Stimulated activated CD4-positive, alpha-beta T cell treated with anti-CD3 and anti-CD28 coated beads, Interleukin-1b, Interleukin-23, amount 100 ng/mL, for 24 hours (primary cell): ENCODE measurements at regions not wholly inside any gene's neighbourhood (a gene's known extent, or its start where the extent isn't known, plus 50 kb on each side); places are given as distances from the start of the nearest gene placed in this dataset.

Experiments
- DNase-seq, 4 experiments: peaks; one replicate each; pipeline ENCODE4 v3.0.0-alpha.2; 2020; ENCODE audit warnings: low read depth in 4 of 4, low spot score in 1 of 4

DNA sequence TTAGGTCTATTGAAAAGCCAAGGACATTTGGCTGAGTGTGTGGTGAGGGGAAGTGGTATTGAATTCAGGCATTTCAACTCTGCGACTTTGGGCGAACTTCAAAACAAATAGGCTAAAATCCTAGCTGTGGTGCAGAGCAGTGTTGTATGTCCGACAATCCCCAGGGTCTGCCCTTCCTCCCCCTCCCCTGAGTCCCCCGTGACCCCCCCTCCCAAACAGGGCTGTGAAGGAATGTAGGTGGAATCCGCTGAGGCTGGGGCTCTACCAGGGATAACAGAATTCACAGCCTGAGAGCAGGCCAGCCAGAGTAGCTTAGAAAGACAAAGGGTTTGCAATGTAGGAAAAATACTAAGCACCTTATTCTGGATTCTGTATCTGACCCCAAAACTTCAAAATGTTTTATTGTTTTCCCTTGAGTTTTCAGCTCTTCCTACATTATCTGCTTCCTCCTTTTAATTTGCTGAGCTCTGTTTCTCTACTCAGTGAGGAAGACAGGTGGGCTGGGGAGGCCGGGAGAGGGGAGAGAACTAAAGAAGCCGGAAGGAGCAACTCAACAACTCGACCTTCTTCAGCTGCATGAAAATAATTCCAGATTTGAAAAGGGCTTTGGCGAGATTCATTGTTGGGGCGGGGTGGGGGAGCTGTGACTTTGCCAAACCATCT, 315.2 kb downstream of the BLID start:
- DNase-seq, result no peak

DNA sequence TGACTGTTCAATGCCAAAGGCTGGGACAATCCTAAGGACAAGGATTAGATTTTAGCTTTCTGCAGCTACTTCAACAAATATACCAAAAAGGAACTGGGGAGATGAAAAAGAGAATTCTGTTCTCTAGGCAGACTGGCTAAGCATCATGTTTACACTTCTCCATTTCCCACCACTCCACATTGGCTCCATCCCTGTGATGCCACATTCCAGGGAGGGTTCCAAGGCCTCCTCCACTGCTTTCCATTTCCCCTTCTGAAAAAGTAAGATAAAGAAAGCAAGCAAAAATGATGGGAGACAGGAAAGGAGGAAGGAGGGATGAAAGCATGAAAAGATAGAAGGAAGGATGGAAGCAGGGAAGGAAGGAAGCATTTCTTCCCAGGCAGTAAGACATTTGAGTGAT, 315.8 kb downstream of the BLID start:
- no peak for DNase-seq

DNA sequence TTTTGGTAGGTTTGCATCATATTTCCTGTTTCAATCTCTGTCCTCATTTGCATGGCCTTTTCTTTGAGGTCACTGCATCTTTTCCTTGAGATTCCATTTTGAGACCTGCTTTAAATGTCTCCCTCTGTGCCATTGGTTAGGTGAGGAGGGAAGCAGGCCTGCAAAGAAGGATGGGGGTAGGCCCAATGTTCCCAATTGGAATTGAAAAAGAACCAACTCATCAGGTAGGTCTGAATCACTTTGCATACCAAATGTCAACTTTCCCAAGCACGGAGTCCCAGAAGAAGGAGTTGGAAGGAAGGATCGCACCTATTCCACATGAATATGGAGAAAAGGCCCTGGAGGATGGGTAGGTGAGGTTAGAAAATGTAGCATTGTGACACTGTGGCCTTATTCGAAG, 318.5 kb downstream of the BLID start:
- DNase-seq, result no peak

DNA sequence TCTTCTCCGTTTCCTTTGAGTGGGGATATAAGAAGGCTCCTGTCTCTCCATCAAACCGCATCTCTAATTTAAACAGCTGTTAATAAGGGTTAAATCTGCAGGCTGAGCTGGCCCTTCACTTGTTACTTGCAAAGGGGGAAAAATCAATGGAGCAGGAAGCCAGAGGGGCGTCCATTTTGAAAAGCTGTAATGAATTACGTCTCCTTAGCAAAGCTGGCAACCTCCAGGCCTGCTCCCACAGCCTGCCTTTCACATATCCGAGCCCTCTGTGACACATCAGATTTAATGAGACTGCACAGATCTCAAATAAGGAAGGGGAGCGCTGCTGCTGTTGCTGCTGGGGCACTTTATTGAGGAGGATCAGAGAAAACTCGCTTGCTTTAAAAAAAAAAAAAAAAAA, 320.8 kb downstream of the BLID start:
- DNase-seq, result no peak

DNA sequence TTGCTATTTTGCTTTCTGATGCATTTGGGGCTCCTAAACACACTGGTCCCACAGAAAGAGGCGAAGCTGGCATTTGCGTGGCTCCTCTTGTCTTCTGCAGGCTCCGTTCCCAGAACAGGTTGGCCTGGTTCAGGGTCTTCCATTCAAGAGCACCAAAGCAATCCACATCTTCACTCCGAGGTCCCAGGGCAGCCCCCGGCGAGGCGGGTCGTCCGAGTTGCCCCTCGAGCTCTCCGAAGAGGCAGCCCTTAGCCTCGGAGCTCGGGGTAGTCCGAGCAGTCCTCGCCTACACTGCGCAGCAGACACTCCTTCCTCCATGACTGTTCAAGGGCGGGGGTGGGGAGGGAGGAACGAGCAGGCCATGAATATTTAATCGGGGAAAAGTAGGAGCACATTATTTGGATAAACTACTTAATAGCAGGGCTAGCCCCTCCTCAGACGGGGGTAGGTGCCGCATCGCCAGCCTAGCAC, 321.3 kb downstream of the BLID start:
- DNase-seq, result no peak

DNA sequence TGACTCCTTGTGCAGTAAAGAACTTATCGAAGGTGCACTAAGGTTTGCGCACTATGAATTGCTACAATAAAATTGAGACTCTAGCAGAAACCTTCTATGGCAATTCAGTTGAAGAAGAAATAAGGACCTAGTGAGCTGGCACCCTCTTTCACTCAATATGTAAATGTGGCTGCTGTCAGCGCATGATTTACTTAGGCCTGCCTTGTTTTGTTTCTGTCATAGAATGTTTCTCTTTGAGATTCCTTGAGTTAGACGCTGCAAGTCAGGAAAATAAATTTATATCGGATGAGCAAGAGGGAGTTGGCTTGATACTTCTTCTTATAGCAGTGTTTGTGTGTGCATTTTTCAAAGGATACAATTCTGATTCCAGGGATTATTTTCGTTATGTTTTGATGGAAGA, 322.1 kb downstream of the BLID start:
- DNase-seq, result no peak

DNA sequence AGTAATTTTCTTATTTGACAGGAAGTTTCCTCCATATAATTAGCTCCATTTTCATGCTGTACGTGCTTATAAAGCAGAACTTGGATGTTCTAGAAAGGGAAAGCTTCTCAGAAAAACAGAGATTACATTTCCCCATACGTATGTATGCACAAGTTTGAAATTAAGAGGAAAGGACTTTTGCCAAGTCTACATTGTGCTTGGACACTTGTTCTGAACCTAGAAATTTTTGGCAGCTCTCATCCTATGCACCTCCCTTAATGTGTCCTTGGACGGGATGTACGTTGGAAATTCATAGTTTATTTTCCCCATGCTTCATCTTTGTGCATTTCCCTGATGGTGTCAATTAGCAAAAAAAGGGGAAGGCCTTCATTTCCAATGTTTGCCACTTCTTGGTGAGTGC, 322.7 kb downstream of the BLID start:
- no peak for DNase-seq

DNA sequence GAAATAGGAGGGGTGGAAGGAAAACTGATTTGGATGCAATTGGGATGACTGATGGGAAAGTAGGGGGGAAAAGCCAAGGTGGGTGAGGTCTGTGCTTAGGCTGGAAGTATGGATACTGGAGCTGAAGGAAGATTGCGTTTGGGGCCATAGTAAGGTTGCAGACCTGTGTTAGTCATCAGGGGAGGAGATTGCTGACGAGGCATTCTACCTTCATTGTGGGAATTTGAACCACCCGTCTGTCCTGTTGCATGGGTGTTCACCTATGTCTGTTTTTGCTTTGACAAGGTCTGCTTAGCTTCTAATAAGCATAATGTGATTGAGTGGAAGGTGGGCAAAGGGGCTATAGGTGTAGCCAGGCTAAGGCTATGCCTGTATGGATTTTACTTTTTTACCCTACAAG, 323.8 kb downstream of the BLID start:
- DNase-seq, result no peak

DNA sequence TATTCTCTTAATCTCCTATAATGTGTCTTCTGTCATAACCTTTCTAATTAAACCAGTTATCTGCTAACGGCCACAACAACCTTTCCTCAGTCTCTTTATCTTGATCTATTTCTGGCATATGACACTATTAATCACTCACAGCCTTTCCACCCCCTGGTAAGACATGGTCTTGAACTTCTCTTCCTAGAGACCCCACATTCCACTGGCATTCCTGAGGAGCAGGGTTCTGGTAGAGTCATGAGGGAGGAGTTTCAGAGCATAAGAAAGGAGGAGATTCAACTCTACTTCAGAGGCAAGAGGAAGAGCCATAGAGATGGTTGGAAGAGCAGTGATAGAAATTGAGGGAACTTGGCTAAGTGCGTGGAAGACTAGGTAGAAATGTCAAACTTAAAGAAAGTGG, 325.6 kb downstream of the BLID start:
- no peak for DNase-seq

DNA sequence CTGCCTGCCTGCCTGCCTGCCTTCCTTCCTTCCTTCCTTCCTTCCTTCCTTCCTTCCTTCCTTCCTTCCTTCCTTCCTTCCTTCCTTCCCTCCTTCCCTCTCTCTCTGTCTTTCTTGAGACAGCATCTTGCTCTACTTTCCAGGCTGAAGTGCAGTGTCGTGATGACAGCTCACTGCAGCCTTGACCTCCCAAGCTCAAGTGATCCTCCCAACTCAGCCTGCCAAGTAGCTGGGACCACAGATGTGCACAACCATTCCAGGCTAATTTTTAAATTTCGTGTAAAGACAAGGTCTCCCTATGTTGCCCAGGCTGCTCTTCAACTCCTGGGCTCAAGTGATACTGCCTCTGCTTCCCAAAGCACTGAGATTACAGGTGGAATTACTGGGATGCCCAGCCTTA, 328.2 kb upstream of the SORL1-AS1 start:
- DNase-seq, result no peak

DNA sequence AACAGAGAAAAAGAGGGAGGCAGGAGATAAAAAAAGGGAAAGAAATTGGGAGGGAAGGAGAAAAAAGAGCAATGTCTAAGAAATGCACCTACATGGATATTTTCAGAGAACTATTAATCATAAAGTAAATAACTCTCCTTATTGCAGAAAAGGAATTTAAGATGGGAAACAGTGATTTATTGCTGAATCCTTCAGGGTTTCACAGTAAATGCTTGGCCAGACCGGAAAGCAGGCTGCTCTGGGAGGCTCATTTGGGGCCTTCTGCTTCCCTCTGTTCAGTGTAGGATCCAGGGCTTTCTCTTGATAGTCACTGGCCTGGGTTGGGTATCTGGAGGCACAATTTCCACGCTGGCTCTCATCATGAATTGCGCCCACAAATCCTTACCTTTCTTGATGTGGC, 324.3 kb upstream of the SORL1-AS1 start:
- DNase-seq, result no peak

DNA sequence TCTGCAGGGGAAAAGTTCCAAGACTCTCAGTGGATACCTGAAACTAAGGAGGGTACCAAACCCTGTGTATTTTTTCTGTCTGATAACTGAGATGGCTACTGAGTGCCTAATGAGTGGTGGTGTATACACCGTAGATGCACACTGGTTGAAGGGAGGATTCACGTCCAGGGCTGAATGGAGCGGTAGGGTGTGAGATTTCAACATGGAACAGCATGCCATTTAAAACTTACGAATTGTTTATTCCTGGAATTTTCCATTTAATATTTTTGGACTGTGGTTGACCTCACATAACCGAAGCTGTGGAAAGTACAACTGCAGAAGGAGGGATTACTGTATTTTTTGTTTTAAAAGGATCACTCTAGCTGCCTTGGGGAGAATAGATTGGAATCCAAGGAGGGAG, 322.5 kb upstream of the SORL1-AS1 start:
- DNase-seq, result no peak

DNA sequence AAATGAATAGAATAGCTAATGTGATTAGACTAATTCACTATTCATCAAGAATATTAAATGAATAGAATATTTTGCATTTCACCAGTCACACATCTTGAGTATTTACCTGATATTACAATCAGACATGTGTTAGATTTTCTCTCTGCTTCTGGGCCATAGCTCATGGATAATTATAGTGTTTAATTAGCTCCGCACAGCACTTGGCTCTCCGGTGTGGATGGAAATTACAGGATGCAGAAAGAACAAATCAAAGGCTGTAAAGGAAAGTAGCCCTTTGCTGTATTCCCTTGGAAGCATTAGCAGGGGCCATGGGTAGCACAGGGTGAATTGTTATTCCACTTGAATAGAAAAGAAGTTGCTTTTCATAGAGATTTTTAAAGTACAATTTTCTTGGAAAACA, 320.3 kb upstream of the SORL1-AS1 start:
- DNase-seq, result no peak

DNA sequence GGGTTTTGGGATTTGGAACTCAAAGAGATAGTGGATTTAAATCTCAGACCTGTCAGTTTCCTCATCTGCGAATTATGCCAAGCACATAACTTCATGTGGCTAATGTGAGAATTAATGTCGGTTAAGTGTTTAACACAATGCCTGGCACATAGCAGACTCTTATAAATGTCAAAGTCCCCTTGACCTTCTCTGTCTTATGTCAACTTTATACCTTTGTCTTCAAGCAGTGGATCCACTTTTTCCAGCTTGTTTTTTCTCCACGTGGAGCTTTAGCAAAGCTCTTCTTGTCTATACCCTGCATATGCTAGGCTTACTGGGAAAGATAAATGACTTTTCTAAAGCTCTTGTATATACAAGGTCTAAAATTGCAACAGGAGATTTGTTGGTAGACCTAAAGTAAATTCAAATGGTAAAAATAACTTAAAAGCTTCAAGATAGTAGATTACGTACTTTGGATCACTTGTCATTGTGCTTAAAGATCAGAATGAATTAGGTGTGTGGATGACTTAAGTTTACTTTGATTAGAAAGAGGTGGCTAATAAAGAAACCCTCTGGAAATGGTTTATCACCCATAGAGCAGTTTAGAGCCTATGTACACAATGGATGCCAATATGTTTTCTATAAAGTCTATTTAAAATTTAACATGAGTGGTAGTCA, 318.3 kb upstream of the SORL1-AS1 start:
- no peak for DNase-seq

DNA sequence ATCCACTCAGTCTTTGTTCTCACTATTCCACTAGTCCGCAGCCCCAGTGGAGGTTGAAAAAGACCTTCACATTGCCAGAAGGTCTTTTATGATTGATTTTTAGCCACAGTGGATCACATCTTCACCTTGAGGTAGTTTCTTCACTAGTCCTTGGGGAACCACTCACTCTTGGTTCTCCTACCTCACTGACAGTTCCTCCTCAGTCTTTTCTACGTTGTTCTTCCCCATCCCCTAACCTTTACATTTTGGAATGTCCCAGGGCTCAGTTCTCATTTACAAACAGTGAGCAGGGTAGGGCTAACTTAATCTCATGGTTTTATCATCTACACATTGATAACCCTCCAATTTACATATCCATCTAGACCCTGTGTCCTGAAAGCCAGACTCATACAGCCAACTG, 316.4 kb upstream of the SORL1-AS1 start:
- DNase-seq, result no peak

DNA sequence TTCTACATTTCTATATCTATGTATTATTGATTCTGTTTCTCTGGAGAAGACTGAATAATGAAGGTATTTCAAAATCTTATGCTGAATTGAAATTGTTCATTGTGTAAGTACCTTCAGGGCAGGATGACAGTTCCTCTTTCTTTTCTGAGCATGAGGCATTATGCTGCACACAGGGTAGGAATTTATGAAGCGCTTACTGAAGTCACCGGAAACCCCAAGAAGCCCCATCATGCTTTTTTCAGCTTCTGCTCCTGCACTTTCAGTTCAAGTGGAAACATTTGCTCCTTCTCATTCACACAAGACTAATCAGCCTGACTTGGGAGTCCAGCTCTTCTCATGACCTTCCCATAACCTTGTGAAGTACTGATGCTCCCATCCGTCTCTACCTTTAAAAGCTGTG, 314.7 kb upstream of the SORL1-AS1 start:
- DNase-seq, result no peak

DNA sequence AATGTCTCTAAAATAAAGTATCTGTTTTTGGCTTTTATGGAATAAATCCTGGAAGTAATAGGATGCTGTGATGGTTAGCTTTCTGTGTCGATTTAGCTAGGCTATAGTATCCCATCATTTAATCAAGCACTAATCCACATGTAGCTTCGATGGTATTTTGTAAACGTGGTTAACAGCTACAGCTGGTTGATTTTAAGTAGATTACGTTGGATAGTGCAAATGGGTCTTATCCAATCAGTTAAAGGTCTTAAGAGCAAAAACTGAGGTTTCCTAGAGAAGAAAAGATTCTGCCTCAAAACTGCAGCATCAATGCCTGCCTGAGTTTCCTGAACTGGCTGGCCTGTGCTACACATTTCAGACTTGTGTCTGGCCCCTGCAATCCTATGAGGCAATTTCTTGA, 314.2 kb upstream of the SORL1-AS1 start:
- DNase-seq, result no peak

DNA sequence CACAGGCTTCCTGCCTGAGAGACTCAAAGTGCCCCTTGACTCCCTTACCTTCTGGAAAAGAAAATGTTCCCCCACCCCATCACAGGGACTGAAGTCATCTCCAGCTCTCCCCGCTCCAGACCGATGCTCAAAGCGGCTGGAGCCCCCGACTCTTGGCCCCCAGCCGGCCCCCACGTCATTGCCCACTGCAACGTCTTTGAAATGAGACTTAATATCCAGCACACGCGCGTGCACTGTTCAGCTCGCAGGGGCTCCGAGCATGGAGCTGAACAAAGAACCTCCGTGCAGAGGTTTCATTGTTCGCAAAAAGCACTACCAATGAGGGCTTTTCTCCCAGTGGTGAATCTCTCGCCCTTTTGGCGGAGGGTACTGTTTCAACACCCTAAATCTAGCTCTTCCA, 313.4 kb upstream of the SORL1-AS1 start:
- DNase-seq, result no peak

DNA sequence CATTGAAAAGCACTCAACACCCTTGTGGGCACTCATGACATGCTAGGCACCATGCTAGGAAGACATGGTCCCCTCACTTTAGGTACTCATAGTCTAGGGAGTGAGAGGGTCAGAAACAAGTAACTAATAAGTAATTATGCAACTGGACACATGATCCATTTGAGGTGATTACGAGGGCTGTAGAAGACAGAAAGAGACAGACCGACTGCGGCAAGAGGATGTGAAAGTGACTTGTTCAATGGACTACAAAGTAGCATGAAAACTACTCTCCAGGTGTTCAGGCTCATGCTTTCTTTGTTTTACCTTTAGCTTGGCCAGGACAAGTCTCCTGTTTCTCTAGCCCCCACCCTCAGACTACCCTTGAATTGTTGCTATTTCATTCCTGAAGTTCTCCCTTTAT, 310.8 kb upstream of the SORL1-AS1 start:
- no peak for DNase-seq

DNA sequence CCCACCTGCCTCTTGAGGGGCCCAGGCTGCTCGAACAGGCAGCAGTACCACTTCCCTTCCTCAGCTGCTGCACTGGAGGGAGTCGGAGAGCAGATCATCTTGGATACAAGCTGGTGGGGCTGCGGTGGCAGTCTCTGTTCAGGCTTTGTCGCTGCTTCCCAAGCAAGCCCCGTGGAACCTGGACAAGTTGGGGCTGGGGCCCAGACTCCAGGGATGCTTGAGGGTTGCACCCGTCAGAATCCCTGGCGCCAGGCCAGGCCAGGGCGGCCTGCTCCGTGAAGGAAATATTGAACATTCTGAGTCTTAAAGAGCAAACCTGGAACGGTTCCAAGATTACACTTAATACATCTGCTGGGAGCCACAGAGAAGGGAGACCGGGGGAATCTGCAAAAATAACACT, 310.1 kb upstream of the SORL1-AS1 start:
- no peak for DNase-seq

DNA sequence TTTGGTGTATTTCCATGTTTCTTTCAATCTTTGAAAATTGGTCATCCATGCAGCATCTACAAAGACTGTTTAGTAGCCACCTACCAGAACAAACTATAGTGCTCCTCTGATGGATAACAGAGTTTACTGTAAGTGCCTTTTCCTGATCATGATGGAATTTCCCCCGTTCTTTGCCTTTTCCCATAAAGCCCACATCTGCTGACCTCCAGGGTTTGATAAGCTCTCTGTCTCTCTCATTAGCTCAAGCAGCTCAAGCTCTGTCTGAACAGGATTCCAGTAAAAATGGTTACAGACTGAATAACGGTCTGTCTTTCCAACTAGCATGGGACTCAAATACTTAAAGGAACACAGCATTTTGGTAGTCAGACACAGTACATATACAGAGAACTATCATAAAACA, 308.4 kb upstream of the SORL1-AS1 start:
- no peak for DNase-seq

DNA sequence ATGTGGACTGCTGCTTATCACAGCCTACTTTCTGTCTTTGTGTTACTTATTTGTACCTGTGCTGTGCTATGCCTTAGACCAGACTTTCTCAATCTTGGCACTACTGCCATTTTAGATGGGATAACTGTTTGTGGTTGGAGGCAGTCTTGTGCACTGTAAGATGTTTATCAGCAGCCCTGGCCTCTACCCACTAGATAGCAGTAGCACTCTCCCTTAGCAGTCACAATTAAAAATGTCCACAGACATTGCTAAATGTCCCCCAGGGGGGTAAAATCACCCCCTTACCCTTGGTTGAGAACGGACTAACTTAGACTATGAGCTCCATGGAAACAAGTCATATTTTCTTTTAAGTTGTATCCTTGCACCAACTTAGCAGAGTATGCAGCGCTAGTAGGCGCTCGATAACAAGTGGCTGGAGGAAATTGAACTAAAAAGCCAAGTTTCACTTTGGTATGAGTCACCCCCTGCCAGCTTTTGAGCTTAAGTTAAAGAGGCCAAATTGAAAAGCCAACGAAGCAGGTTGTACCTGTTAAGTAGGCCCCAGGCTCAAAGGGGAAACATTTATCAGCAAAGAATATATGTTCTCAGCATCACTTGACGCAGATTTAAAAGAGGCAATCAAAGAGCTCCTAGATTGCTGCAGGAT, 304.8 kb upstream of the SORL1-AS1 start:
- DNase-seq, result no peak

DNA sequence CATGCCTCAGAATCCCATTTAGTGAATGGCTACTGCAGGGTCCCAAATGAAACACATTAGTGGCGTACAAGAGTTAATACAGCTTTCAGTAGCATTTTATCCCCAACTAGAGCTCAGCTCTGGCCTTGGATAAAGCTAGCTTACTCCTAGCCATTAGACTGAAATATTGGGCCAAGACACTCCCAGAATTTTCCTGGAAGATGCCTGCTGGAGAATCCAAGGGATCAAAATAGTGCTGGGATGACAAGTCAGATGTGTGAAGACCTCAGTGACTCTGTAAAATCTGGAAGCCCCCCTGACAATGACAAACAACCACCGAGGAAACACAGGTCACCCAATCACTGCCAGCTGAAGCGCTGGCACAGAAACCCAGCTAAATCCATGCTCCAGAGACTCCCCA, 303.1 kb upstream of the SORL1-AS1 start:
- no peak for DNase-seq
